ENCODE measurements at regions not wholly inside any gene's neighbourhood (a gene's known extent, or its start where the extent isn't known, plus 50 kb on each side); places are given as distances from the start of the nearest gene placed in this dataset.

DNA sequence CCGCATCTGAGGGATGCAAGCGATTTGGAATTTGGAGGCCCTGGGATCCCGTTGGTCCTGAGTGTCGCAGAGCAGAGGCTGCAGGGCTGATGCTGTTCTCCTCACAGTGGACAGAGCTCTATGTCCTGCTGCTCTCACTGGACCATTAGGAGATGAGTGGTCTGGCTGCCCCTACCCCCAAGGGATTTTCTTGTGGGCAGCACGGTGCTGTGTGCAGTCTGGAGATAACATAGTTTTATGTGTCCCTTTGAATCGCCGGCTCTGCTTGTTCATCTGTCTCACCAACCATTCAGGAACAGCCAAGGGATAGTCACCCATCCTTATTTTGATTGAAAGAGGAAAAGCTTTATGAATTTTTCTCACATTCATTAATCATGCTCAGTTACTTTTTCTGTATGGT, 49.9 kb downstream of the CHRM3 start:
- DNase-seq (ENCODE audit: low read depth): no peak

DNA sequence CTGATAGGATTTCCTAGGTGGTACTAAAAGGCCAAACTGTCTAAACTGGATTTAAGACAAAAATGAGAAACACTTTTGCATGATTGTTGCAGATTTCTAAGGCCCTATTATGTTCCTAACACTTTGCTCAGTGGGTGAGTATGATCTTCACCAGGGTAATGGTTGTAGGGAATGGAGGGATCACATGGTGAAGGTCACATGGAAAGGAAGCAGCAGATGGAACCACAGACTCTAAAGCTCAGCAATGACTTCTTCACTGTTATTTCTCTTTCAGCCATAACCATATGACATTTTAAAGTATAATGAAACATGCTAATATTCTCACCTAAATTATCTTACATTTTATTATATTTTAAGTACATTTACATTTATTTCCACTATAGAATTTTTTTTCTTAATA, 51.5 kb downstream of the CHRM3 start:
- no peak for DNase-seq (ENCODE audit: low read depth)

DNA sequence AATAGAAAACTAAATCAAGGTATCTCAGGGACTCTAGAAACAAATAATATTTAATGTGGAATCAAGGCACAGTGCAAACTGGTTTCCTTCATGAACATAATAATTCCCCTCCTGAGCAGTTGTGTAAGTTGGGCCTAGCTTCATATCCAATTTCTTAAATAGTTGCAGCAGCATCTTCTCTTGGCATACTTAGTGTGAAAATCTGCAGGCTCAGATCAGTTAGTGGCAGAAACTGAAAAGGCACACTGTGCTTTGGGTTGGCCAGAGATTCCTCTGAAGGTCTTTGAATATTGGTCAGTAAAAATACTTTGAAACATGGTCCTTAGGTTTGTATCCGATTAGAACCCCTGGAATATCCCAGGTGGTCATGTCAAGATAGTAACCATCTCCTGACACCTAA, 52.5 kb downstream of the CHRM3 start:
- DNase-seq (ENCODE audit: low read depth): no peak

DNA sequence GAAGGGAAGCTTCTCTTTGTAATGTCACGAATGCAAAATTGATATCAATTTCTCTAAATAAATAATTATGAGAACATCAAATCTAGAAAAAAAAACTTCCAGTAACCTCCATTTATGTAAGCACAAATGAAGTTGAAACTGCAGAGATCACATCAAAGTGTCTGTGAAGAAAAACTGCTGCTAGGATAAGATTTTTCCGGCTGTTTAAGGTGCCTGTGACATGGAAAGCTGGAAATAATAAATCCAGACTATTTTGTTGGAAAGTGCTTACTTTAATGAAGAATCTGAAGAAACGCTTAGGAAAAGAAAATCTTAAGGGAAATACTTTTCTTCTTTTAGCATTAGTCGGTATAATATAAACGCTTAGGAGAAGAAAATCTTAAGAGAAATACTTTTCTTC, 57.0 kb downstream of the CHRM3 start:
- no peak for DNase-seq (ENCODE audit: low read depth)

DNA sequence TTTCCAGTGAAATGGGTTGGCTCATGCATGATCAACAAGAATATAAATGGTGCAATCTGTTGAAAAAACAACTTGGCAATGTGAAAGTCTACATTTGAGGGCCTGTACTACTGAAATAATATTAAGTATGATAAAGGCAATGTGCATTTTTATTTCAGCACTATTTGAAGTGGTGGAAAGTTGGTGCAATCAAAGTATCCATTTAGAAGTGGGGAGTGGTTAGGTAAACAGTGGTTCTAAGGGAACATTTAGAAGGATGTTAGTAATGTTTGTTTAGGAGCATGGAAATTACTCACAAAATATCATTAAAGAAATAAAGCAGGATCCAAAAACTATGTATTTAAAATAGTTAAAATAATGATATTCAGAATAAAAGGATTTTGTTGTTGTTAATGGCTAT, 60.2 kb downstream of the CHRM3 start:
- DNase-seq (ENCODE audit: low read depth): no peak

DNA sequence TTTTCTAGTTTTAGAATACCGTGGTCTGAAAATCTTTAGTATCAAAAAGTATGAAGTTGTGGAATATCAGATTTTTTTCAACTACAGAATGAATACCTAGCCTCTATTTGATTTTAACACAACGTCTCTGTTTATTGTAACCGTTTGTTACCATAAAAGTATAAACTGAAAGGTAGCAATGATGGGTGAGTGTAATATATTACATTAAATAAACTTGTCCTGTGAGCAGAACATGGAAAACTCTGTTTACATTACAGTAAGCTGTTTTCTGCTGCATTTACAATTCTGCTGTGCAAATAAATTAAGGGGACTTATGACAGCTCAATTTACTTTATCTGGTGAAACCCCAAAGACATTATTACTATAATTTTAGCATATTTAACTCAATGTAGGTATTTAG, 62.5 kb downstream of the CHRM3 start:
- no peak for DNase-seq (ENCODE audit: low read depth)

DNA sequence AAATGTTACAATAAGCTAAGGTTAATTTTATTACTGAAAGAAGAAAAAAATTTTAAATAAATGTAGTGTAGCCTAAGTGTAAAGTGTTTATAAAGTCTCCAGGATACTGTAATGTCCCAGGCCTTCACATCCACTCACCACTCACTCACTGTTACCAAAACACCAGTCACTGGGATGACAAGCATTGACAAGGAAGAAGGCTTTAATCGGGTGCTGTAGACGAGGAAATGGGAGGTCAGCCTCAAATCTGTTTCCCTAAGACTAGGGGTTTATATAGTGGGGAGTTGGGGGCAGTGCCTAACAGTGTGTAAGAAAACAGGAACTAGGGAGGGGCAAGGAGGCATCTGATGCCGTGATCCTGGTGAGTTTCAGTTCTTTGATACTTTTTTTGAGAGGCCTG, 69.4 kb downstream of the CHRM3 start:
- no peak for DNase-seq (ENCODE audit: low read depth)

DNA sequence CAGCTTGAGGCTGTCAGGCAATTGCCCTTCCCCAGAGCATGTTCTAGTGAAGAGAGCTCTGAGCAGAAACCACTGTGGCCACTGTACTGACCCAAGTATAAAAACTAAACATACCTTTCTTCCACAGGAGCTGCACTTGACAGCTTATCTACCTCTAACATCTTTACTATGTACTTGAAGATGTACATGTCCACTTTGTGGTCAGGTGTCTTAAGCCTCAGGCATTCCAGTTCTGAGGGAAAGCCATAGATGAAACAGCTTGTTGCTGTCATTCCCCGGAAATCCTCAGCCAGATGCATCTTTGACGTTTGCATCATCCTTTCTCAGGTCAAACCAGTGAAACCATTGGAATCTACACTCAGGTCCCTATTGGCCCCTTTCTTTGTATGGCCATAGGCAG, 70.4 kb downstream of the CHRM3 start:
- no peak for DNase-seq (ENCODE audit: low read depth)

DNA sequence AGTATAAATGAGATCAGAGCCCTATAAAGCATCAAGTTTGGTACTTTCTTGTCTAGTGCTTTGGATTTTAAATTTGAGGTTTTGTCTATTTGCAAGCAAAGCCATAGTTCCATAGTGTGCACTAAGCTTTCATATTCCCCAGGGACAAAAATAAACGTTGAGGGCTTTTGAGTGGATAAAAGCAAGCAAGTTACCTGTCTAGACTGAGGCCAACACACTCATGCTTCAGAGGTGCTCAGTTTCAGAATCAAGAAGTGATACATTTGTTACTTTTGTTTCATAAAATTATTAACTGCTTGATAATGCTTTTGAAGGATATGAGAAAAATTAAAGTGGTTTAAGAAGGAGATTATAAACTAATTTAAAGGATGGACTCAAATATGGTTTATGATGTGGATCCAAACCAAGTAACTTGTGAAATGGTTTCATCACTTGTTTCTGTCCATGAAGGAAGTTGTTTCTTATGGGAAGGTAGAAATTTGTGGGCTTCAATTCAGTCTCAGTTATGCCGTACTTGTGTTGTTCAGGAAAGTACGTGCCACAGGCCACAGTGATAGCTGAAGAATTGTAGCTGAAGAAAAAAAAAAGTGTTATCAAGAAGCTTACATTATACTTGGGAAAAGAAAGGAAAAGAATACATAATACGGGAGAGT, 71.2 kb downstream of the CHRM3 start:
- DNase-seq (ENCODE audit: low read depth): no peak

DNA sequence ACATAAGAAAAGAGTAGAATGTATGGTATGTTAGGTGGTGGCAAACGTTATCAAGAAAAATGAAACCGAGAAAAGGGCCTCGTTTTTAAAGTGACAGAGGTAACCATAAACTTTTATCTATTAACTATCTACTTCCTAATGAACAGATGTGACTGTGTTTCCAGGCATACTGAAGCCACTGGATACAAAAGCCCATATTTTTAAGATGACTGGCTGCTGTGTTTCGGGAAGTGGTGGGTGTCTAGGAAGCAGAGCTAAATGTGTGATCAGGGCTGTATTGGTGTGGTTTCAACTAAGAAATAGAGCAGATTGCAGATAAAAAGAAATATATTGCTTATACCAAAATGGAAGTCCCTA, 71.8 kb downstream of the CHRM3 start:
- DNase-seq (ENCODE audit: low read depth): no peak

DNA sequence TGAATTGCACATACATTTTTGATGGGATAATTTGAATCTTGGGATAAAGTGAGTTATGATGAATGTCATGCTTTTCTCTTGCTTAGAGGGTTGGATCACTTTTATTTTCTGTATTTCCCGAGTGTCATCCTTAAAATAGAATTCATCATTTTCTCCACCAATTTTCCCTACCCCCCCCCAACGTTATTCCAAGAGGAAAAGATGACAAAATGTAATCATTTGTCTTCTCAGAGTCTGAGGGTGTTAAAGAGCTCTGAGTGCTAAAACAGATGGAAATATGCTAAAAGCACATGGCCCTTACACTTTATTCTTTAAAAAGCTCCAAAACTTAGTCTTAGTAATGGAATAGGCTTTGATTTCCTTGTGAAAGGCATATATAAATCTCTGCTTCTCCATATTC, 81.4 kb downstream of the CHRM3 start:
- DNase-seq (ENCODE audit: low read depth): no peak

DNA sequence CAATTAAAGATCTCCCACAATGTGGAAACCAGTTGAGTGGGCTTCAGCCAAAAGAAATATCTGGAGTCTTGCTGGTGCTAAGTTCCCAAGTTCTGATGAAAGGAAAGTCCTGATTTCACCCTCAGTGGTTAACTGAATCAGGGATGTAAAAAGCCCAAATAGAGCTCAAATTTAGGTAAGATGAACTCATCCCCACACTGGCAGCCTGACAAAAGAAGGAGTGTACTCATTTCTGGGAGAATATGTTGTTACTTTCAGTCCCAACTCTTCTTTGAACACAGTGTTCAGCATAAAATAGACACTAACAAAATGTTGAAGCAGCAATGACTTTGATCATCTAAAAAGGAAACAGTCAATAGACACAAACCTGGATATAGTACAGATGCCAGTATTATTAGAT, 91.7 kb downstream of the CHRM3 start:
- DNase-seq (ENCODE audit: low read depth): no peak

DNA sequence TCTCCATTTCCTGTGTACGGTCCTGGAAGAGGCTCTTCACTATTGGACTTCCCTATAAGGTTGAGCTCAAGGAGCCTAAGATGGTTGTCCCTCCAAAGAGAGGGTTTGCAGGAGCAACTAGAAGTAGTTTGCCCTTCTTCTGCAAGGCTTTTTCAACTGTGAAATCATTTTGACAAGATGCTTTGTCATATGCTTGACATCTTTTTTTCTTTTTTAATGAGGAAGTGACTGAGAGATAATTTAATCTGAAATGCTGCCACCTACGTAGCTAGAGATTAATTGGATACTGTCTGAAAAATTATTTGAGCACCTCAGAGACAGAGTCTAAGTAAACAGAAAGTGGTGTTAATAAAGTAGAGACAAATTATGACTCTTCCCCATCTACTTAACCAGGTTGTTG, 97.0 kb downstream of the CHRM3 start:
- no peak for DNase-seq (ENCODE audit: low read depth)

DNA sequence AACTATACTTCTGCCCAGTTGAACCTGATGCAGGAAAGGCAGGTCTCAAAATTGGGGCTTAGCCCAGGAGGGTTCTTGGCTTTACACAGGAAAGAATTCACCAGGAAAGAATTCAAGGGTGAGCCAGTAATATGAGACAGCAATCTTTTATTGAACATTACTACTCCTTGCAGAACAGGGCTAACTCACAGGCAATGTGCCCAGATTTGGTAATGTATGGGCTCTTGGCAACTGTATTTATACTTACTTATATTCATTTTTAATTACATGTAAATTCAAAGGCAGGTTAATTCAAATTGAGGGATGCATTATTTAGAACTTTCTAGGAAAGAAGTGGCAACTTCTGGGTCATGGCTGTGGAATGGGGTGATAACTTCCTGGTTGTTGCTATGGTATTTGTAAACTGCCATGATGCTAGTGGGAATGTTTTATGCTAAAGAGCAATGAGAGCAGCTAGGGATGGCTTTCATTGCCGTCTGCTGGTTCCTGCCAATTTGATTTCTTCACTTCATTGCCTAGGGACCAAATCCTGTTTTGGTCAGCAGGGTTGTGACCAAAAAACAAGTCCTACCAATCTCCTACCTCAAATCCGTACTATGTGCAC, 107.5 kb downstream of the CHRM3 start:
- DNase-seq (ENCODE audit: low read depth): no peak

DNA sequence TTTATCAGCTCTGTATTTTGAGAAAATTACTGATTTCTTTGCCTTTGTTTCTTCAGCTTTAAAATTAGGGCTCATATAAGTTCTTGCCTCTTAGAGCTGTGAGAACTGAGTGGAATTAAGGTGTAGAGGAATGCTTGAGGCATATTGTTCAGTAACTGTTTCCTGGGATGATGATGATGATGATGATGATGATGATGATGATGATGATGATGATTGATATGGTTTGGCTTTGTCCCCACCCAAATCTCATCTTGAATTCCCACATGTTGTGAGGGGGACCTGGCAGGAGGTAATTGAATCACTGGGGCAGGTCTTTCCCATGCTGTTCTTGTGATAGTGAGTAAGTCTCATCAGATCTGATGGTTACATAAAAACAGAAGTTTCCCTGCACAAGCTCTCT, 118.7 kb downstream of the CHRM3 start:
- no peak for DNase-seq (ENCODE audit: low read depth)

DNA sequence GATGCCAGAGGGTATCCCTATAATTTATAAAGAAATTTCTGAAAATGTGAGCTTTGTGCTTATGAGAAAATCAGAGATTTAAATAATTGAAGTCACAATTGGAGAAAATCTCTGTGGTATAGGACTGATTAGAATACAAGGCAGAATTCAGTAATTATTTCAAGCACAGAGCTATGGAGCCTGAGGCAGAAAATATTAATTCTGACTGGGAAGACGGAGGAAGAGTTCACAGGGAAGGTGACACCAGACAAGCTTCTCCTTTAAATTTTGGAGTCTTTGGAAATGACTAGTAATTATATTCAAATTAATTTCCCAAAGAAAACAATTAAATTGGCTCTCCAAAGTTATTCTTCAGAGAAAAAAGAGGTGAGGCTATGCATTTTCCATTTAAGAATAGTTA, 121.5 kb downstream of the CHRM3 start:
- no peak for DNase-seq (ENCODE audit: low read depth)

DNA sequence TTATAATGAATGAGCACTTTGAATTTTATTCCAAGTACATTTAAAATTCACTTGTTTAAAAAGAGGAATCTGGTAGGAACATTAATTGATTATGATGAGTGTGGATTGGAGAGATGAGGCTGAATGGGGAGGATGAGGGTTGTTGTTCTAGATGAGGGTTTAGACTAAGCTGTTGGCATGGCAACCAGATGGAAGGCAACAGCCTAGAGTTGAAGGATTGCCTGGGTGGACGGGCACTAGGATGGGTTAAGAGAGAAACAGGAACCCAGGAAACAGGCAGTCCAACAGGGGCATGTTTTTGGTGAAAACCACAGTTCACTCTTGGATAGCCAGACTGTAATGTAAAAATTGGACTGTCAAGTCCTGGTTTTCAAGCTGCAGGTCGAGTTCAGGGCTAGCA, 125.5 kb downstream of the CHRM3 start:
- DNase-seq (ENCODE audit: low read depth): no peak

DNA sequence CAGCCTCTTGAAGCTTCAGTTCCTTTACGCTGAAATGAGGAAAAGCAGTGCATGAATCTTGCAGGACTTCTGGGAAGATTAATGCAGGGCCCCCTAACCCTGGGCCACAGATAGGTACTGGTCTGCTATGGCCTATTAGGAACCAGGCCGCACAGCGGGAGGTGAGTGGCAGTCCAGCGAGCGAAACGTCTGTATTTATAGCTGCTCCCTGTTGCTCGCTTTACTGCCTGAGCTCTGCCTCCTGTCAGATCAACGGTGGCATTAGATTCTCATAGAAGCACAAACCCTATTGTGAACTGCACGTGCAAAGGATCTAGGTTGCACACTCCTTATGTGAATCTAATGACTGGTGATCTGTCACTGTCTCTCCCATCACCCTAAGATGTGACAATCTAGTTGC, 130.2 kb downstream of the CHRM3 start:
- DNase-seq (ENCODE audit: low read depth): no peak

DNA sequence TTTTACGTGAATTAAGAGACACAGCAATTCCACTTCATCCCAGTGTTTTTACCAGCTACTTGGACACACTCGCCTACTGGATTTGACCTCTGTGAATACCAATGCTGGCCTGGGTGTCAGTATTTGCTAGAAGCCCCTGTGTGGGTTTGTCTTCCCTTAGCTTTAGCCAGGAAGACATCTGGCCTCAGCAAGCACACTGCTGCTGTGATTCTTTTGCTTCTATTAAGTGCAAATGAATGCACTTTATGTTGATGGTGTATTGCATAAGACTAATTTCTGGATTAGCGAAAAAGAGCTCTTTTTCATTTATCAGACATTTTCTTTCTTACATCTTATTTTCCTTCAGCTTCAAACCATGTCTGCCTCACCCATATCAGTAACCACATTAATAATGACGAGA, 140.0 kb downstream of the CHRM3 start:
- DNase-seq (ENCODE audit: low read depth): no peak

DNA sequence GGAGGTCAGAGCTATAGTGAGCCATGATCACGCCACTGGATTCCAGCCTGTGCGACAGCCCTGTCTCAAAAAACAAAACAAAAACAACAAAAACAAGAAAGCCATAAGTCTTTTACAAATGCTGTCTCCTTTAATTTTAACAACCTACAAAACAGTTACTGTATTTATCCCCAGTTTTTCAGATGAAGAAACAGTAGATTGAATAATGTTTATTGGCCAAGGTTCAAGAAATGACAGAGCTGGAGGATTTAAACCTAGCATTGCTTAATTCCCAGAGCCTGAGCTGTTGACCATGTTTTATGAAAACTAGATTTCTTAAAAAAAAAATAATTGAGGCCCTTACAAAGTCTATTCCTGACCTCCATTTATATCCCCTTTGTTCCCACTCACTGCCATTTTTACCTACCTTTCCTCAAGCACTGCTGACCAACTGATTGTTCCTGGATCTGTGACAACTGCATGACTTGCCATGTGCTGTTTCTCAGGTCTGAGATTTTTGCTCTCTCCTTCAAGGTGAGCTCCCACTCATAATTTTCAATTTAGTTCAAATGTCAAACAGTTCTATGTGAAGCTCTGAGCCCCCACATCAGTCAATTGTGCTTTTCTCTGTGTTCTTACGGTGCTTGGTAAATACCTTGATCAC, 140.8 kb downstream of the CHRM3 start:
- DNase-seq (ENCODE audit: low read depth): no peak

DNA sequence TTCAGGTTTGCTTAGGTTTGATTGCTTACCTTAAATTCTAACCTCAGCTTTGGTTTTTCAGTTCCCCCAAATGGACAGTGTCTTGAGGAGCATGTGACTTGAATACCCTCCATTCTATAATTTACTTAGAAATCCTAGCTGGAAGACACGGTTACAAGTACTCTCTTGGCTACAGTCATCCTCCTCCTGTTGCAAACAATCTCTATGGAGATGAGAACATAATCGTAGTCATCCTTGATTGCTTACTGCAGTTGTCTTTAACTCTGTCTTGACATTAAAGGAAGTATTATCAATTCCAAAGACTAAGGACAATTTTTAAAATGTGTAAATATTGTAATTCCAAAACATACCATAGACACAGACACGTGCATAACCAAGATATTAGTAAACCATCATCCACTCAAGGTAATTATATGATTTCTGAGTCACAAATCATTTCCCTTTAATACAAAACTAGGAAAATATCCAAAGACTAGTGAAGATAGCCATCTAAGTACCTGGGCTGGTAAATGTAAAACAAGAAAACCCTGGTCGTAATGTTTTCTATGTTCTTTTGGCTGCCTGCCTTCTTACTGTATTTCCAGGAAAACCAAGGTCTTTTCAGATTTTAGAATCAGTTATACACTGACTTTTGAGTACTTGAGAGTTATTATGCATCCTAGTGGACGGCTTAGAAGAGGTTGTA, 149.9 kb downstream of the CHRM3 start:
- DNase-seq (ENCODE audit: low read depth): no peak

DNA sequence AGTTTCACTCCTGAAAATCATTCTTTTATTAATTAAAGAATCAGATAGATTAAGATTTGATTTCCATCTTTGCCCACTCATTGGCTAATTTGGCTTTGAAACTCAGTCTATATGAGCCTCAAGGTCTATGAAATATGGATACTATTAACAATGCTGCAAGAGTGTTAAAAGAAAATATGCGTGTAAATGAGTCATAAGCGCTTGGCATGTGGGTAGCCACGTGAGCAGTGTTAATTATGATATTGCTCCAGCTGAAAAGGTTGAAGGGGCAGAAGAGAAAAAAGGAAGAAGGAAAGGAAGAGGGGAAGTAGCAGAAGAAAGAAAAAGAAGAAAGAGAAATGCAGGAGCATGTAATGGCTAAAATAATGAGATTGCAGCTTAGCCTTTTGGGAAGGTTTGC, 151.4 kb downstream of the CHRM3 start:
- DNase-seq (ENCODE audit: low read depth): no peak

DNA sequence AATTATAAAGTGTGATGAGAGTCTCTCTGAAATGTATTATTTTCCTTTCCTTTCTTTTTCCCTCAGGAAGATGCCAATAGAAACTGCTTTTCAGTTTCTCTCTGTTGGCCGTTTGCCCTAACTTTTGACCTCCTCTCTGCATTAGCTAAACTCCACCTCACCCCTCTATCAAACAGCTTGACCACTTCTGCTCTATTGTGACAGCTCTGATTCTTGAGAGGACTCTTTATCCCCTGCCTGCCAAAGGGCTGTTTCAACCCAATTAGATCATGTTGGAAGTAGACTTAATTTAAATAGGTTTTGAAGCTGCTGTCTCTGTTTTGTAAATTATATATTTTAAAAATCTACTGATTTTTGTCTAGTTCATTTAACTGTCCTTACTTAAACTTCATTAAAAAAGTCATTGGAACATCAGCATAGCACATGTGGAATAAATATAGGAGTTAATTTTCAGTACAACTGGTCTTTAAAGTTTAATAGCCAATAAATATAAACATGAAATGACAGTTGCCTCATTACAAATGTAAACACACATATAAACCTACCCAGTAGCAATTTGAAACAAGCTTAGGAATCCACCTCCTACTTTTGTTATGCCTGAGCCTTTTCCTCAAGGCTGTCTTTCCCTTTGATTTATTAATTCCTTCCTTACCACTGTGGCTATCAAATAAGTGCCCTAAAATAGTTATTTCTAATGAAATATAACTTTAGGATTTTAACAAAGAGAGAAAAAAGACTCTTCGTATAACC, 152.0 kb downstream of the CHRM3 start:
- no peak for DNase-seq (ENCODE audit: low read depth)
